GM12878 (cell line): ENCODE measurements at regions not wholly inside any gene's neighbourhood (a gene's known extent, or its start where the extent isn't known, plus 50 kb on each side); places are given as distances from the start of the nearest gene placed in this dataset.

Experiments
- ATAC-seq: fragments of 200-7000 bp; cut with Tn5 transposase; 3 replicates; pipeline ENCODE4 v1.9.1; 2020; ENCODE audit warnings: mild to moderate bottlenecking, moderate library complexity
- BruUV-seq: library from RNA; stranded (reverse); fragments of 400-500 nt; replicated peaks from 2 replicates; lab custom pipeline; 2021; lab: Mats Ljungman, UMichigan
- CTCF ChIA-PET: fragments of 300-600 bp; sonication (Branson Sonifier 250); formaldehyde crosslinking; extraction: SDS; loops from one replicate; lab custom pipeline; 2021; ENCODE audit warnings: inconsistent platforms; lab: Yijun Ruan, JAX
- POLR2A ChIA-PET: fragments of 350-600 bp; formaldehyde crosslinking; extraction: SDS; loops from one replicate; lab custom pipeline; 2021; ENCODE audit warnings: inconsistent platforms; lab: Charles Lee
- RAD21 ChIA-PET: fragments of 300-600 bp; sonication (Branson Sonifier 250); formaldehyde crosslinking; loops from one replicate; lab custom pipeline; 2023; ENCODE audit warnings: antibody characterized with exemption; ENCODE audit not compliant: unreplicated experiment; lab: Charles Lee
- SMC1A ChIA-PET: fragments of 300-600 bp; sonication (Branson Sonifier 250); formaldehyde crosslinking; loops from one replicate; lab custom pipeline; 2023; ENCODE audit not compliant: unreplicated experiment, uncharacterized antibody; lab: Charles Lee
- DNase-seq: peaks from one replicate; pipeline ENCODE4 v3.0.0-alpha.2; 2011; ENCODE audit warnings: low read depth, low spot score
- FAIRE-seq: peaks from 3 replicates; lab custom pipeline; 2011; peaks lifted over from hg19 to GRCh38; lab: Jason Lieb, UNC
- H2AFZ ChIP-seq: 2 replicates; pipeline ENCODE4 v1.6.0; 2011; ENCODE audit warnings: low read depth, low read length, control low read depth; ENCODE audit not compliant: control insufficient read depth
- H3K27ac ChIP-seq: 2 replicates; pipeline ENCODE4 v1.5.1; 2011; ENCODE audit warnings: control low read depth; ENCODE audit not compliant: control insufficient read depth, insufficient read depth
- H3K27me3 ChIP-seq, 2 experiments: replicated peaks in 1 of 2; 2 replicates each; pipeline versions ENCODE4 v1.6.0 to v1.6.1; 2011; ENCODE audit warnings: low read length in 1 of 2; ENCODE audit not compliant: control insufficient read depth in 2 of 2, insufficient read depth in 2 of 2
- H3K36me3 ChIP-seq, 2 experiments: 2 replicates each; pipeline ENCODE4 v1.5.1; 2011; ENCODE audit warnings: low read length in 1 of 2; ENCODE audit not compliant: control insufficient read depth in 2 of 2, insufficient read depth in 2 of 2
- H3K4me1 ChIP-seq: 2 replicates; pipeline ENCODE4 v1.6.1; 2011; ENCODE audit warnings: mild to moderate bottlenecking, low read length, moderate library complexity, mixed read lengths; ENCODE audit not compliant: control insufficient read depth, insufficient read depth
- H3K4me2 ChIP-seq: 2 replicates; pipeline ENCODE4 v1.6.0; 2011; ENCODE audit warnings: control low read depth; ENCODE audit not compliant: control insufficient read depth, insufficient read depth
- H3K4me3 ChIP-seq: fragments of 200-600 bp; sonication (generic); 2 replicates; pipeline ENCODE4 v1.5.1; 2016
- H3K79me2 ChIP-seq: 2 replicates; pipeline ENCODE4 v1.6.0; 2011; ENCODE audit warnings: low read length; ENCODE audit not compliant: control insufficient read depth, insufficient read depth
- H3K9ac ChIP-seq: 2 replicates; pipeline ENCODE4 v1.8.0; 2011; ENCODE audit warnings: low read length, control low read depth, mixed read lengths; ENCODE audit not compliant: control insufficient read depth, insufficient read depth
- H3K9me3 ChIP-seq: replicated peaks from 3 replicates; pipeline ENCODE4 v1.5.1; 2011; ENCODE audit warnings: mild to moderate bottlenecking, low read length; ENCODE audit not compliant: control insufficient read depth, insufficient read depth
- H4K20me1 ChIP-seq: 2 replicates; pipeline ENCODE4 v1.6.0; 2011; ENCODE audit not compliant: control insufficient read depth, insufficient read depth
- HDAC2 ChIP-seq: fragments of 200-600 bp; sonication (generic); IDR thresholded peaks from 2 replicates; pipeline ENCODE4 v1.6.1; 2017
- IKZF1 ChIP-seq: fragments of 450-650 bp; conservative IDR thresholded peaks from 2 replicates; pipeline ENCODE4 v1.6.1; 2017; ENCODE audit warnings: antibody characterized with exemption, mild to moderate bottlenecking
- IKZF2 ChIP-seq, 2 experiments: fragments of 450-650 bp; IDR thresholded peaks; 2 replicates each; pipeline ENCODE4 v1.6.1; 2017; ENCODE audit warnings: mild to moderate bottlenecking in 2 of 2, moderate library complexity in 2 of 2
- LARP7 ChIP-seq: fragments of 450-650 bp; IDR thresholded peaks from 2 replicates; pipeline ENCODE4 v1.6.1; 2017; ENCODE audit warnings: mild to moderate bottlenecking
- WRNIP1 ChIP-seq: IDR thresholded peaks from 2 replicates; pipeline ENCODE4 v1.6.1; 2011; ENCODE audit warnings: low read depth, low read length, improper control_type of control experiment, borderline replicate concordance
- WGBS: methylation state at CpG from one replicate; pipeline ENCODE4 v1.1.6; 2016; ENCODE audit warnings: low lambda C conversion rate; ENCODE audit not compliant: insufficient replicate concordance, insufficient coverage; ENCODE audit errors: missing lambda C conversion rate; 5-methylcytosine and 5-hydroxymethylcytosine counted together
- in situ Hi-C: fragments of 300-500 bp; cut with MboI; formaldehyde crosslinking; loops from 9 replicates; pipeline ENCODE4 v1.14.3; 2018; ENCODE audit warnings: mixed read lengths
- intact Hi-C: fragments of 100-400 bp; cut with micrococcal nuclease; formaldehyde crosslinking; loops from one replicate; pipeline ENCODE4 v1.14.2; 2022; ENCODE audit not compliant: unreplicated experiment
- TF ChIP-seq, protein P1 (sequence below): IDR thresholded peaks from 2 replicates; pipeline ENCODE4 v1.6.1; 2012; ENCODE audit warnings: low read depth, low read length, improper control_type of control experiment

DNA sequence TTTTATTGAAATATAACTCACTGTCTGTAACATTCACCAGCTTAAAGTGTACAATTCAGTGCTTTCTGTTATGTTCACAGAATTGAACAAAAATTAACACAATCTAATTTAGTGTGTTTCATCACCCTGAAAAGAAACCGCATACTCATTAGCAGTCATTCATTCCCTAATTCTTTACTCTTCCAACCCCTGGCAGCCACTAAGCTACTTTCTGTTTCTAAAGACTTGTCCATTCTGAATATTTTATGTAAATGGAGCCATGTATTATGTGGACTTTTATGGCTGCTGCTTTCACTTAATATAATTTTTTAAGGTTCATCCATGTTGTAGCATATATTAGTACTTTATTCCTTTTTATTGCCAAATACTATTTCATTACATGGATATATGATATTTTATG is 94.7 kb upstream of the ATP8A1 start:
- Histone ChIP-seq H3K9me3 (no peaks in the 10 kb centered on the region), H3K27me3 (no peaks in the 10 kb centered on the region; a peak in 1 of 4 replicates), H3K36me3 (no peaks in the 10 kb centered on the region), H3K9ac (no peak overlapping the region), H3K27ac (no peak overlapping the region), H3K4me3 (no peak overlapping the region)
- 92% methylated on average over 1 of the region's 1 CpG for WGBS
- ATAC-seq = no peak; the same call in 2 of the 3 replicates
- BruUV-seq = no TSS peak
- no peak for TF ChIP-seq WRNIP1
- no peak for TF ChIP-seq IKZF1
- no peak for TF ChIP-seq HDAC2
- no peak for TF ChIP-seq IKZF2 (IDR thresholded peaks at IDR 0.05)
- TF ChIP-seq, protein P1, sequence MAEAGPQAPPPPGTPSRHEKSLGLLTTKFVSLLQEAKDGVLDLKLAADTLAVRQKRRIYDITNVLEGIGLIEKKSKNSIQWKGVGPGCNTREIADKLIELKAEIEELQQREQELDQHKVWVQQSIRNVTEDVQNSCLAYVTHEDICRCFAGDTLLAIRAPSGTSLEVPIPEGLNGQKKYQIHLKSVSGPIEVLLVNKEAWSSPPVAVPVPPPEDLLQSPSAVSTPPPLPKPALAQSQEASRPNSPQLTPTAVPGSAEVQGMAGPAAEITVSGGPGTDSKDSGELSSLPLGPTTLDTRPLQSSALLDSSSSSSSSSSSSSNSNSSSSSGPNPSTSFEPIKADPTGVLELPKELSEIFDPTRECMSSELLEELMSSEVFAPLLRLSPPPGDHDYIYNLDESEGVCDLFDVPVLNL = no peak
- TF ChIP-seq LARP7 = no peak
- TF ChIP-seq, all 136 proteins: peak for 0
- H4K20me1 ChIP-seq = no peaks in the 10 kb centered on the region
- no peaks in the 10 kb centered on the region for H3K79me2 ChIP-seq
- CTCF ChIA-PET = interaction anchor here (1.0 to 2.7 kb wide), 8 partner anchors 9 to 232 kb away, joined by 3 to 12 read pairs (median 4); no protein-coding TSS in a partner anchor
- POLR2A ChIA-PET = no interaction called here
- RAD21 ChIA-PET = interaction anchor here (0.7 to 1.6 kb wide), 3 partner anchors 73 to 381 kb away, joined by 3 to 11 read pairs (median 3); no protein-coding TSS in a partner anchor
- SMC1A ChIA-PET = interaction anchor here (0.6 to 3.4 kb wide), 2 partner anchors 17 to 184 kb away, joined by 3 to 36 read pairs; no protein-coding TSS in a partner anchor
- H3K4me2 ChIP-seq = no peak overlapping the region
- H3K4me1 ChIP-seq = no peaks in the 10 kb centered on the region
- no peak overlapping the region for H2AFZ ChIP-seq
- DNase-seq (no peak), FAIRE-seq (no peak)
- intact Hi-C loops = no loop called here
- in situ Hi-C loops = loop anchor here (5.0 kb wide), 1 partner anchor 179 kb away; no protein-coding TSS in a partner anchor
